ENCODE measurements at regions not wholly inside any gene's neighbourhood (a gene's known extent, or its start where the extent isn't known, plus 50 kb on each side); places are given as distances from the start of the nearest gene placed in this dataset.

GRCh38 chr7:80082213-80082612 is 52.4 kb upstream of the GNAI1 start:
- Mint-ChIP-seq H3K27ac (no peak overlapping the region), H3K4me3 (no peak overlapping the region), H3K9me3 (peaks cover 7% of the 10 kb centered on the region), H3K36me3 (no peaks in the 10 kb centered on the region), H3K4me1 (peaks cover 6% of the 10 kb centered on the region)
- no peak for DNase-seq (ENCODE audit: low spot score in 2 of 2)
- ATAC-seq, result no peak

DNA sequence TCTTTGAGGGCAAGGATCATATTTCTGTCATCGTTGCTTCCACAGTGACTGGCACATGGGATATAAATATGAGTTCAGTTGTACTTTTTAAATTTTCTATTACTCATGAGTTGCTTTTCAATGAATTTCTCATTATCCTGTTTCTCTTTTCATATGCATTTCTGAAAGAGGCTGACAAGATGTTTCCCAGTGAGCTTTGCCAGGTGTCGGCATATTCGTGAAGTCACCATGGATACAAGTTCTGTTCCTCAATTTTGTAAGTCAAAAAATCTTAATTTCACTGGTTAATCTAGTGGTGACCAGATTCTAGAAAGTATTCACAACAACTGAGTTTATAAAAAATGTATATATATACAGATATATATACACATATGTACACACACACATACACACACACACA is 55.7 kb upstream of the GNAI1 start:
- Mint-ChIP-seq H3K27ac (no peak overlapping the region), H3K36me3 (no peaks in the 10 kb centered on the region), H3K4me3 (no peak overlapping the region), H3K4me1 (peaks cover 6% of the 10 kb centered on the region), H3K9me3 (peaks cover 12% of the 10 kb centered on the region)
- ATAC-seq (no peak), DNase-seq (ENCODE audit: low spot score in 2 of 2) (no peak)

- H3K36me3 Mint-ChIP-seq, result no peaks in the 10 kb centered on the region
- peak overlapping the region; percentile 1 for H3K4me3 Mint-ChIP-seq
- peaks cover 6% of the 10 kb centered on the region for H3K4me1 Mint-ChIP-seq
- H3K9me3 Mint-ChIP-seq, result peaks cover 11% of the 10 kb centered on the region
- no peak overlapping the region for H3K27ac Mint-ChIP-seq
- ATAC-seq (no peak), DNase-seq (ENCODE audit: low spot score in 2 of 2) (no peak)
These were observed 56.4 kb upstream of the GNAI1 start for GRCh38 chr7:80078159-80078731.

DNA sequence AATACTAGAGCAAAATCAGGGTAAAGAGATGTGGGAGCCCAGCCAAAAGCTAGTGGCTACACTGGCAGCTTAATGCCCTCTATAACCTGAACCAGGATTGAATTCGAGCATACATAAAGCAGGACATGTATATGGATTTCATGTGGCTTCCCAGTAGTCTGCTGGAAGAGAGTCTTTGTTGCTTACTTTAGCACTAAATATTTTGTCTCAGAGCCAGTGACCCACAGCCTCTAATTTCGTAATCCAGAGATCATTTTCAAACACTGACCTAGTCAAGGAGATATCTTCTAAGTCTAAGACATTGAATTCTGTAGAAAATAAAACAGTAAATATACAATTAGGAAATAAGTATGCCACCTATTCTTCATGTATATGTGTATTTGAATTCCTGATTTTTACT is 64.2 kb upstream of the GNAI1 start:
- ATAC-seq (no peak), DNase-seq (ENCODE audit: low spot score in 2 of 2) (no peak)
- Mint-ChIP-seq H3K4me1 (no peaks in the 10 kb centered on the region), H3K36me3 (no peaks in the 10 kb centered on the region), H3K9me3 (peaks cover 19% of the 10 kb centered on the region), H3K4me3 (no peak overlapping the region), H3K27ac (no peak overlapping the region)

DNA sequence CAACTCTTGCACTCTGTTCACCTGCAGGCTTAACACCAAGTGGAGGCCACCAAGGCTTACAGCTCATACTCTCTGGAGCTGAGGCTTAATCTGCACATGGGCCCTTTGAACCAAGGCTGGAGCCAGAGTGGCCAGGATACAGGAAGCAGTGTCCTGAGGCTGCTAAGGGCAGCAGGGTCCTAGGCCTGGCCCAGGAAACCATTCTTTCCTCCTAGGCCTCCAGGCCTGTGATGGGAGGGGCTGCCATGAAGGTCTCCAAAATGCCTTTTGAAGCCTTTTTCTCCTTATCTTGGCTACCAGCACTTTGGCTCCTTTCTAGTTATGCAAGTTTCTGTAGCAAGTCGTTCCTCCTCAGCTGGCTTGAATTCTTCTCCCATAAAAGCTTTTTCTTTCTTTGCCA is 68.0 kb upstream of the GNAI1 start:
- Mint-ChIP-seq H3K36me3 (no peaks in the 10 kb centered on the region), H3K4me3 (no peak overlapping the region), H3K4me1 (no peaks in the 10 kb centered on the region), H3K9me3 (peaks cover 17% of the 10 kb centered on the region), H3K27ac (no peak overlapping the region)
- no peak for DNase-seq (ENCODE audit: low spot score in 2 of 2)
- ATAC-seq, result no peak

- H3K27ac Mint-ChIP-seq, result no peak overlapping the region
- no peaks in the 10 kb centered on the region for H3K36me3 Mint-ChIP-seq
- no peaks in the 10 kb centered on the region for H3K4me1 Mint-ChIP-seq
- peaks cover 12% of the 10 kb centered on the region for H3K9me3 Mint-ChIP-seq
- H3K4me3 Mint-ChIP-seq, result no peak overlapping the region
- DNase-seq (ENCODE audit: low spot score in 2 of 2) (no peak), ATAC-seq (no peak)
These were observed 70.8 kb upstream of the GNAI1 start for GRCh38 chr7:80063834-80064233.

- ATAC-seq (no peak), DNase-seq (ENCODE audit: low spot score in 2 of 2) (no peak)
- H3K9me3 Mint-ChIP-seq, result peaks cover 8% of the 10 kb centered on the region
- no peak overlapping the region for H3K27ac Mint-ChIP-seq
- H3K4me3 Mint-ChIP-seq, result no peak overlapping the region
- no peaks in the 10 kb centered on the region for H3K4me1 Mint-ChIP-seq
- no peaks in the 10 kb centered on the region for H3K36me3 Mint-ChIP-seq
These were observed 74.3 kb upstream of the GNAI1 start for GRCh38 chr7:80060218-80060806.

DNA sequence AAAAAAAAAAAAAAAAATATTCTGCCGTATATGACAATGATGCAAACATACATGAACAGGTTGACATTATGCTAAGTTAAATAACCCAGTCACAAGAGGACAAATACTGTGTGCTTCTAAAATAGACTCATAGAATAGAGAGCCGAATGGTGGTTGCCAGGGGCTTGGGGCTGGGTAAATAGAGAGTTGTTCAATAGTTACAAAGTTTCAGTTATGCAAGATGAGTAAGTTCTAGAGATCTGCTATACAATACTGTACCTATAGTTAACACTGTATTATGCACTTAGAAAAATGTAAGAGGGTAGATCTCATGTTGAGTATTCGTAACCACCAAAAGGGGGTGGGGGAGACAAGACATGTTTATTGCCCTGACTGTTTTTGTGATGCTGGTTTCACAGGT is 77.1 kb upstream of the GNAI1 start:
- DNase-seq (ENCODE audit: low spot score in 2 of 2), result no peak

DNA sequence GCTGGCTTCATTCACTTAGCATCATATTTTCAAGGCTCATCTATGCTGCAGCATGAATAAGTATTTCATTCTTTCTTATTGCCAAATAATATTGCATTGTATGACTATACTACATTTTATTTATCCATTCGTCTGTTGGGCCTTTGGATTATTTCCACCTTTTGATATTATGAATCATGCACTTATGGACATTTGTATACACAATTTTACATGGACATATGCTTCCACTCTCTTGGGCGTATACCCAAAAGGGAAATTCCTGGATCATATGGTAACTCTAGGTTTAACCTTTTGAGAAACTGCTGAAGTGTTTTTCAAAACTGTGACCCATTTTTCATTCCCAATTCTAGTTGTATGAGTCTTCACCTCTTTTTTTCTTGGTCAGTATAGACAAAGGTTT is 80.3 kb upstream of the GNAI1 start:
- DNase-seq (ENCODE audit: low spot score in 2 of 2) (no peak), ATAC-seq (no peak)
- no peak overlapping the region for H3K4me3 Mint-ChIP-seq
- H3K4me1 Mint-ChIP-seq, result no peaks in the 10 kb centered on the region
- no peaks in the 10 kb centered on the region for H3K36me3 Mint-ChIP-seq
- H3K27ac Mint-ChIP-seq, result no peak overlapping the region
- peaks cover 4% of the 10 kb centered on the region for H3K9me3 Mint-ChIP-seq

More for the DNA sequence above, 77.1 kb upstream of the GNAI1 start:
- Mint-ChIP-seq H3K4me1 (no peaks in the 10 kb centered on the region), H3K27ac (no peak overlapping the region), H3K36me3 (no peaks in the 10 kb centered on the region), H3K4me3 (no peak overlapping the region), H3K9me3 (peaks cover 7% of the 10 kb centered on the region)
- no peak for ATAC-seq

DNA sequence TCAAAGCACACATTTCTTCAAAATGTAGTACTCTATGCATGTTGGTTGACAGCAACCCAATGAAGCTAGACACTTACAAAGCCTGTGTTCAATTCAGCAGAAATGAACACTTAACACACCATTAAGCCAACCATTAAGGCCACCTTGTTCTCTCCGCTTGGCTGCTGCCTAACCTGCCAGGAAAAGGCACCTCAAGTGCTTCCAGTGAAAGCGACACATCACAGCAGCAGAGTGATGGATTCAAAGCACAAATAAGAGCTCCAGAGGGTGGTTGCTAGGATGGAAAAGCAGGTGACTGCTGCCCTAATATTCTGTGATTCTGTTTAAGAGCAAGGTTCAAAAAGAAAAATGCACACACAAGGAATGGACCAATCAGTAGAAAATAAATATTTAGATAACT is 81.5 kb upstream of the GNAI1 start:
- Mint-ChIP-seq H3K36me3 (no peaks in the 10 kb centered on the region), H3K4me1 (no peaks in the 10 kb centered on the region), H3K9me3 (no peaks in the 10 kb centered on the region), H3K4me3 (no peak overlapping the region), H3K27ac (no peak overlapping the region)
- no peak for ATAC-seq
- DNase-seq (ENCODE audit: low spot score in 2 of 2), result no peak

DNA sequence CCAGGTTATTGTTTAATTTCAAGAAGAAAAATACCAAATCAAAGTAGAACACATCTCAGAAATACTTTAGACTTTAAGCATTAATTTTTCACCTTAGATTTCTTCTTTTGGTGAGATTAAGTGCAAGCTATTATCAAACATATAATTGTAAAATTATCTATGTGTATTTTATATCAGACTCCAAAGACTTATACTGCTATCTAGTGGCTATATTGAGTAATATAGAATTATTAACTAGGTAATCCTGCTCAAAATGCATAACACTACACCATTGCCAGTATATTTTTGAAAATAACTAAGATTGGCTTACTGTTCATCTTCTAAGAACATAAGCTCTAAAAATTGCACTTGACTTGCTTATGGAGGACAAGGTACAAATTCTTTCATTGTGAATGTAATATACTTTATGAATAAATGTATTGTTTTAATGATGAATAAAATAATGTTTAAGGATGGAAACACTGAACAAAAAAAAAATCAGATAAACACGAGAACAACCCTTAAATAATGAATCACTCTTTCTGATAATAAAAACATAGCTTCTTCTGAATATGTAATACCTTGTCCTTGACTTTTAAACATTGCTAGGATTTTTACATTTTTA is 86.7 kb upstream of the GNAI1 start:
- Mint-ChIP-seq H3K27ac (no peak overlapping the region), H3K4me1 (no peaks in the 10 kb centered on the region), H3K4me3 (no peak overlapping the region), H3K36me3 (no peaks in the 10 kb centered on the region), H3K9me3 (peaks cover 12% of the 10 kb centered on the region)
- ATAC-seq (no peak), DNase-seq (ENCODE audit: low spot score in 2 of 2) (no peak)

GRCh38 chr7:80047032-80047431 is 87.6 kb upstream of the GNAI1 start:
- no peak for DNase-seq (ENCODE audit: low spot score in 2 of 2)
- no peak for ATAC-seq
- H3K9me3 Mint-ChIP-seq, result peaks cover 13% of the 10 kb centered on the region
- H3K36me3 Mint-ChIP-seq, result no peaks in the 10 kb centered on the region
- no peaks in the 10 kb centered on the region for H3K4me1 Mint-ChIP-seq
- no peak overlapping the region for H3K4me3 Mint-ChIP-seq
- no peak overlapping the region for H3K27ac Mint-ChIP-seq

GRCh38 chr7:80044796-80045195 is 89.8 kb upstream of the GNAI1 start:
- DNase-seq (ENCODE audit: low spot score in 2 of 2), result no peak
- H3K36me3 Mint-ChIP-seq, result no peaks in the 10 kb centered on the region
- no peak overlapping the region for H3K4me3 Mint-ChIP-seq
- H3K4me1 Mint-ChIP-seq, result no peaks in the 10 kb centered on the region
- ATAC-seq, result no peak
- H3K9me3 Mint-ChIP-seq, result peaks cover 20% of the 10 kb centered on the region
- H3K27ac Mint-ChIP-seq, result no peak overlapping the region

DNA sequence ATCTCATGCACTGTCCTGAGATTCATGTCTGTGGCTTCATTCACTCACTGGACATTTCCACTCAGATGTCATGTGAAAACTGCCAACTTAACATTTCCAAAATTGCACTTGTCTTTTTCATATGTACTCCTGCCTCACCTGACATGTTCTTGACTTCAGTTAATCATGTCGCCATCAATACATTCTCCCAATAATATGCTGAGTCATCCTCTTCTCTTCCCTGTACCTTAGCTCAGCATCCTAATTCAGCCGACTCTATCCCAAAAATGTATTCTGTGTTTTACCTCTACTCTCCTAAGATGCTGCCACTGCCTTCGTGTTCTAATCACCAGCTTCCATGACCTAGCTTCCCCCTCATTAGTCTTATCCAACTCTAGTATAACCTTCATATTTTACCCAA is 93.9 kb upstream of the GNAI1 start:
- Mint-ChIP-seq H3K4me3 (no peak overlapping the region), H3K9me3 (peaks cover 17% of the 10 kb centered on the region), H3K36me3 (no peaks in the 10 kb centered on the region), H3K27ac (no peak overlapping the region), H3K4me1 (no peaks in the 10 kb centered on the region)
- ATAC-seq (no peak), DNase-seq (ENCODE audit: low spot score in 2 of 2) (no peak)

DNA sequence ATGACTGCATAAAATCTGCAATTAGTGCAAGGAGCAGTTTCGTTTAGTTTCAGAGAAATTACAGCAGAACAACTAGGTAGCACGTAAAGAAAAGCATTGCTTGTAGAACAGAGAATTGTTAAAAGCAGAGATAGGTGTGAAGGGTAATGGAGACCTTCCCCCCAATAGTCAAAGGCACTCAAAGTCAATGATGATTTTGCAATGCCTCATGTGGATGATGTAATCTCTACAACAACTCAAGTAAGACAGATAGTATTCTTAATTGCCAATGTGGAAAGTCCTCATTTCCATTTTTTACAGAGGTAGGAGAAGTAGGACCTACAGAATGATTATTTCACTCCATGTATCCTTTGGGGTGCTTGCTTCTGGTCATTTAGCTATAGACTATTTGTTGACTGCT is 94.3 kb upstream of the GNAI1 start:
- DNase-seq (ENCODE audit: low spot score in 2 of 2) (no peak), ATAC-seq (no peak)
- H3K9me3 Mint-ChIP-seq, result peaks cover 17% of the 10 kb centered on the region
- H3K4me3 Mint-ChIP-seq, result no peak overlapping the region
- no peaks in the 10 kb centered on the region for H3K36me3 Mint-ChIP-seq
- H3K27ac Mint-ChIP-seq, result no peak overlapping the region
- no peaks in the 10 kb centered on the region for H3K4me1 Mint-ChIP-seq

DNA sequence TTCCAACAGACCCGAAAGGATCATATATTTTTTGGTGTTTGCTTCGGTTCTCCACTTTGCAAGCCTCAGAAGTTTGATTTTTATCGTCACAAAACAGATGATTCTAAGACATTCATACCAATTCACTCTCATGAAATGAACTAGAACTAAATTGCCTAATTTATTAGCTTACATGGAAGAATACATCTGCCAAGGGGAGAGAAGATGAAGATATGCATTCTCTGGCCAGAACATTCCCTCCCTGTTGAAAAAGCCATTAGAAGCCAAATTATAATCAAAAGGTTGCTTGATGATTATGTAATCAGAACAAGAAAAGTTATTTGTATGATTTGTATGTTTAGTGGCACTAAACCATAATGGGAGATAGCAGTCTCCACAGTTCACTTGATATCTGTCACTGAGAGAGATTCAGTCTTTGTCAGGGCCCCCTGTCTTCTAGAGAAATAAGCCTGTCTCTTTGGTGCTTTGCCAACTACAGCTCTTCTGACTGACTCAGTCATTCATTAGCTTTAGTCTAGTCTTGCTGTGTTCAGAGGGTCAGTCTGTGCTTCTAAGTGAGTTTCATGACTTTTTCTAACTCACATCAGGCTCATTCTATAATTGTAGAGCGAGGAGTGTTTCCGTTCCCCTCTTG is 95.3 kb upstream of the GNAI1 start:
- H3K9me3 Mint-ChIP-seq, result peaks cover 17% of the 10 kb centered on the region
- H3K36me3 Mint-ChIP-seq, result no peaks in the 10 kb centered on the region
- no peaks in the 10 kb centered on the region for H3K4me1 Mint-ChIP-seq
- H3K27ac Mint-ChIP-seq, result no peak overlapping the region
- ATAC-seq (no peak), DNase-seq (ENCODE audit: low spot score in 2 of 2) (no peak)
- no peak overlapping the region for H3K4me3 Mint-ChIP-seq

Measured in stimulated activated effector memory CD8-positive, alpha-beta T cell treated with anti-CD3 and anti-CD28 coated beads, Interleukin-12 subunit alpha, Interleukin-12 subunit beta, amount 100 ng/mL, for 72 hours (primary cell).